Retina (tissue), 1 donor: ENCODE measurements at regions not wholly inside any gene's neighbourhood (a gene's known extent, or its start where the extent isn't known, plus 50 kb on each side); places are given as distances from the start of the nearest gene placed in this dataset.

Source experiments
- DNase-seq: peaks from one replicate; pipeline ENCODE4 v3.0.0-alpha.2; 2016

- DNase-seq = no peak
Observed at GRCh38 chr13:73961181-73961580, 173.0 kb downstream of the KLF12 start.

GRCh38 chr13:73960474-73960873 lies 173.7 kb downstream of the KLF12 start:
- DNase-seq = no peak

GRCh38 chr13:73958657-73959397 lies 175.4 kb downstream of the KLF12 start:
- no peak for DNase-seq

GRCh38 chr13:73957889-73958288 lies 176.3 kb downstream of the KLF12 start:
- DNase-seq = no peak

- DNase-seq = no peak
Observed at GRCh38 chr13:73956795-73957408, 177.3 kb downstream of the KLF12 start.

- DNase-seq = no peak
Observed at GRCh38 chr13:73955977-73956500, 178.2 kb downstream of the KLF12 start.

GRCh38 chr13:73954808-73955207 lies 179.4 kb downstream of the KLF12 start:
- DNase-seq = no peak

- no peak for DNase-seq
Observed at GRCh38 chr13:73952648-73953047, 181.6 kb downstream of the KLF12 start.

- DNase-seq = no peak
Observed at GRCh38 chr13:73948848-73949529, 185.2 kb downstream of the KLF12 start.

- no peak for DNase-seq
Observed at GRCh38 chr13:73945871-73946270, 188.3 kb downstream of the KLF12 start.

GRCh38 chr13:73945382-73945781 lies 188.8 kb downstream of the KLF12 start:
- DNase-seq = no peak

- no peak for DNase-seq
Observed at GRCh38 chr13:73943965-73944233, 190.3 kb downstream of the KLF12 start.

GRCh38 chr13:73943137-73943964 lies 190.9 kb downstream of the KLF12 start:
- DNase-seq = no peak

GRCh38 chr13:73941752-73942151 lies 192.5 kb downstream of the KLF12 start:
- DNase-seq = no peak

- DNase-seq = no peak
Observed at GRCh38 chr13:73940098-73940497, 194.1 kb downstream of the KLF12 start.

GRCh38 chr13:73939603-73940002 lies 194.6 kb downstream of the KLF12 start:
- DNase-seq = no peak

- DNase-seq = no peak
Observed at GRCh38 chr13:73939071-73939380, 195.2 kb downstream of the KLF12 start.

- no peak for DNase-seq
Observed at GRCh38 chr13:73938372-73939070, 195.7 kb downstream of the KLF12 start.

GRCh38 chr13:73937441-73937840 lies 196.8 kb downstream of the KLF12 start:
- DNase-seq = no peak

GRCh38 chr13:73935991-73936390 lies 198.2 kb downstream of the KLF12 start:
- no peak for DNase-seq

GRCh38 chr13:73934771-73935170 lies 199.4 kb downstream of the KLF12 start:
- DNase-seq = no peak

GRCh38 chr13:73934215-73934641 lies 200.0 kb downstream of the KLF12 start:
- DNase-seq = no peak

- DNase-seq = no peak
Observed at GRCh38 chr13:73933795-73934194, 200.4 kb downstream of the KLF12 start.
